ENCODE measurements at regions not wholly inside any gene's neighbourhood (a gene's known extent, or its start where the extent isn't known, plus 50 kb on each side); places are given as distances from the start of the nearest gene placed in this dataset.

DNA sequence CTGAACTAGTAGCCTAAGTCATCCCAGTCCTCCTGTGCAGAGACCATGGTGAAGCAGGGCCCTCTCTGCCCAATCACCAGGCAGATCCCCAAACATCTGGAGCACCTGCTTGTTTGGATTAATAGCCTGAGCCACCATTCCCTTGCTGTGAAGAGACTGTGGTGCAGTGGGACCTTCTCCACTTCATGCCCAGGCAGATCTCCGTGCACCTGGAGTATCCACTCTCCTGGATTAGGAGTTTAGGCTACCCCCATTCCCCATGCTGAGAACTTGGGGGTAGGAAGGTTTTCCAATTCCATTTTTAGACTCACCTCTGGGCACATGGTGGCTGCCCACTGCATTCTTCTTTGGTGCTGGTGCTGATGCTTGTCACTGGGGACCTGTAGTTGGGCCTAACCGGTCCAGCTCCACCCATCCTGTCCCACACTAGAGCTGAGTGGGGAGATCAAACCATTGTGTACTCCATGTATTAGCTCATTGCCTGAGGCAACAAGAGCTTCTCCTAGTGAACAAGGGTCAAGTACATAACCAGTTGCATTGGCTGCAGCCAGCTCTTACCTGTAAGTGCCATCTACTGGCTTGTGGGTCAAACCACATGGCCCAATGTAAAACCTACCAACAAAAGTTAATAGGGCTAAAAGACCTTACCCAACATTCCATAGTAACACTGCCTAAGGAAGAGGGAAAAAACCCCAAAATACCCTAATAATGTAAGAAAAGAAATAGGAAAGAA lies 382.5 kb upstream of the CBLB start:
- H2AFZ ChIP-seq, result no peak overlapping the region

More for the DNA sequence above, 382.5 kb upstream of the CBLB start:
- peaks cover 3% of the 10 kb centered on the region; the same call in 1 of the 2 replicates for H3K4me1 ChIP-seq (ENCODE audit: insufficient read depth)
- no peak for DNase-seq (ENCODE audit: low spot score)
- Mint-ChIP-seq H3K9me3 (peaks cover 15% of the 10 kb centered on the region), H3K4me1 (no peaks in the 10 kb centered on the region; the same call in 2 of the 3 replicates), H3K36me3 (ENCODE audit: low read depth) (peaks cover 10% of the 10 kb centered on the region; the same call in 2 of the 3 replicates), H3K4me3 (no peak overlapping the region), H3K27ac (no peak overlapping the region), H3K27me3 (ENCODE audit: insufficient read depth, low read depth, poor library complexity) (no peaks in the 10 kb centered on the region)
- no peaks in the 10 kb centered on the region for H3K79me2 ChIP-seq (replicated peaks; ENCODE audit: insufficient read depth)
- TF ChIP-seq POLR2AphosphoS5 (IDR thresholded peaks at IDR 0.05; ENCODE audit: low read depth), result no peak
- no peak for TF ChIP-seq STAT1 (IDR thresholded peaks at IDR 0.05; ENCODE audit: unreplicated experiment)
- TF ChIP-seq, protein P1, sequence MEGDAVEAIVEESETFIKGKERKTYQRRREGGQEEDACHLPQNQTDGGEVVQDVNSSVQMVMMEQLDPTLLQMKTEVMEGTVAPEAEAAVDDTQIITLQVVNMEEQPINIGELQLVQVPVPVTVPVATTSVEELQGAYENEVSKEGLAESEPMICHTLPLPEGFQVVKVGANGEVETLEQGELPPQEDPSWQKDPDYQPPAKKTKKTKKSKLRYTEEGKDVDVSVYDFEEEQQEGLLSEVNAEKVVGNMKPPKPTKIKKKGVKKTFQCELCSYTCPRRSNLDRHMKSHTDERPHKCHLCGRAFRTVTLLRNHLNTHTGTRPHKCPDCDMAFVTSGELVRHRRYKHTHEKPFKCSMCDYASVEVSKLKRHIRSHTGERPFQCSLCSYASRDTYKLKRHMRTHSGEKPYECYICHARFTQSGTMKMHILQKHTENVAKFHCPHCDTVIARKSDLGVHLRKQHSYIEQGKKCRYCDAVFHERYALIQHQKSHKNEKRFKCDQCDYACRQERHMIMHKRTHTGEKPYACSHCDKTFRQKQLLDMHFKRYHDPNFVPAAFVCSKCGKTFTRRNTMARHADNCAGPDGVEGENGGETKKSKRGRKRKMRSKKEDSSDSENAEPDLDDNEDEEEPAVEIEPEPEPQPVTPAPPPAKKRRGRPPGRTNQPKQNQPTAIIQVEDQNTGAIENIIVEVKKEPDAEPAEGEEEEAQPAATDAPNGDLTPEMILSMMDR (conservative IDR thresholded peaks at IDR 0.05; ENCODE audit: low read depth in 2 of 2), result 0 out of 4 replicates have a peak, but pooled peaks of 1 of the 2 experiments have one; percentile 2
- TF ChIP-seq, protein P2, sequence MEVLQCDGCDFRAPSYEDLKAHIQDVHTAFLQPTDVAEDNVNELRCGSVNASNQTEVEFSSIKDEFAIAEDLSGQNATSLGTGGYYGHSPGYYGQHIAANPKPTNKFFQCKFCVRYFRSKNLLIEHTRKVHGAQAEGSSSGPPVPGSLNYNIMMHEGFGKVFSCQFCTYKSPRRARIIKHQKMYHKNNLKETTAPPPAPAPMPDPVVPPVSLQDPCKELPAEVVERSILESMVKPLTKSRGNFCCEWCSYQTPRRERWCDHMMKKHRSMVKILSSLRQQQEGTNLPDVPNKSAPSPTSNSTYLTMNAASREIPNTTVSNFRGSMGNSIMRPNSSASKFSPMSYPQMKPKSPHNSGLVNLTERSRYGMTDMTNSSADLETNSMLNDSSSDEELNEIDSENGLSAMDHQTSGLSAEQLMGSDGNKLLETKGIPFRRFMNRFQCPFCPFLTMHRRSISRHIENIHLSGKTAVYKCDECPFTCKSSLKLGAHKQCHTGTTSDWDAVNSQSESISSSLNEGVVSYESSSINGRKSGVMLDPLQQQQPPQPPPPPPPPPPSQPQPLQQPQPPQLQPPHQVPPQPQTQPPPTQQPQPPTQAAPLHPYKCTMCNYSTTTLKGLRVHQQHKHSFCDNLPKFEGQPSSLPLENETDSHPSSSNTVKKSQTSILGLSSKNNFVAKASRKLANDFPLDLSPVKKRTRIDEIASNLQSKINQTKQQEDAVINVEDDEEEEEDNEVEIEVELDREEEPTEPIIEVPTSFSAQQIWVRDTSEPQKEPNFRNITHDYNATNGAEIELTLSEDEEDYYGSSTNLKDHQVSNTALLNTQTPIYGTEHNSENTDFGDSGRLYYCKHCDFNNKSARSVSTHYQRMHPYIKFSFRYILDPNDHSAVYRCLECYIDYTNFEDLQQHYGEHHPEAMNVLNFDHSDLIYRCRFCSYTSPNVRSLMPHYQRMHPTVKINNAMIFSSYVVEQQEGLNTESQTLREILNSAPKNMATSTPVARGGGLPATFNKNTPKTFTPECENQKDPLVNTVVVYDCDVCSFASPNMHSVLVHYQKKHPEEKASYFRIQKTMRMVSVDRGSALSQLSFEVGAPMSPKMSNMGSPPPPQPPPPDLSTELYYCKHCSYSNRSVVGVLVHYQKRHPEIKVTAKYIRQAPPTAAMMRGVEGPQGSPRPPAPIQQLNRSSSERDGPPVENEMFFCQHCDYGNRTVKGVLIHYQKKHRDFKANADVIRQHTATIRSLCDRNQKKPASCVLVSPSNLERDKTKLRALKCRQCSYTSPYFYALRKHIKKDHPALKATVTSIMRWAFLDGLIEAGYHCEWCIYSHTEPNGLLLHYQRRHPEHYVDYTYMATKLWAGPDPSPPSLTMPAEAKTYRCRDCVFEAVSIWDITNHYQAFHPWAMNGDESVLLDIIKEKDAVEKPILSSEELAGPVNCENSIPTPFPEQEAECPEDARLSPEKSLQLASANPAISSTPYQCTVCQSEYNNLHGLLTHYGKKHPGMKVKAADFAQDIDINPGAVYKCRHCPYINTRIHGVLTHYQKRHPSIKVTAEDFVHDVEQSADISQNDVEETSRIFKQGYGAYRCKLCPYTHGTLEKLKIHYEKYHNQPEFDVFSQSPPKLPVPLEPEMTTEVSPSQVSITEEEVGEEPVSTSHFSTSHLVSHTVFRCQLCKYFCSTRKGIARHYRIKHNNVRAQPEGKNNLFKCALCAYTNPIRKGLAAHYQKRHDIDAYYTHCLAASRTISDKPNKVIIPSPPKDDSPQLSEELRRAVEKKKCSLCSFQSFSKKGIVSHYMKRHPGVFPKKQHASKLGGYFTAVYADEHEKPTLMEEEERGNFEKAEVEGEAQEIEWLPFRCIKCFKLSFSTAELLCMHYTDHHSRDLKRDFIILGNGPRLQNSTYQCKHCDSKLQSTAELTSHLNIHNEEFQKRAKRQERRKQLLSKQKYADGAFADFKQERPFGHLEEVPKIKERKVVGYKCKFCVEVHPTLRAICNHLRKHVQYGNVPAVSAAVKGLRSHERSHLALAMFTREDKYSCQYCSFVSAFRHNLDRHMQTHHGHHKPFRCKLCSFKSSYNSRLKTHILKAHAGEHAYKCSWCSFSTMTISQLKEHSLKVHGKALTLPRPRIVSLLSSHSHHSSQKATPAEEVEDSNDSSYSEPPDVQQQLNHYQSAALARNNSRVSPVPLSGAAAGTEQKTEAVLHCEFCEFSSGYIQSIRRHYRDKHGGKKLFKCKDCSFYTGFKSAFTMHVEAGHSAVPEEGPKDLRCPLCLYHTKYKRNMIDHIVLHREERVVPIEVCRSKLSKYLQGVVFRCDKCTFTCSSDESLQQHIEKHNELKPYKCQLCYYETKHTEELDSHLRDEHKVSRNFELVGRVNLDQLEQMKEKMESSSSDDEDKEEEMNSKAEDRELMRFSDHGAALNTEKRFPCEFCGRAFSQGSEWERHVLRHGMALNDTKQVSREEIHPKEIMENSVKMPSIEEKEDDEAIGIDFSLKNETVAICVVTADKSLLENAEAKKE (CRISPR knock-in tag; IDR thresholded peaks at IDR 0.05), result no peak
- no peak for TF ChIP-seq ZNF331 (CRISPR knock-in tag; IDR thresholded peaks at IDR 0.05; ENCODE audit: low read depth)
- H3K4me3 ChIP-seq, result no peak overlapping the region
- H3K36me3 ChIP-seq (ENCODE audit: insufficient read depth), result no peaks in the 10 kb centered on the region; the same call in 1 of the 2 replicates
- no peak overlapping the region for H3K27ac ChIP-seq (ENCODE audit: low read depth)
- H3K4me2 ChIP-seq, result no peak overlapping the region
- H3F3A ChIP-seq (replicated peaks; ENCODE audit: low read depth), result no peaks in the 10 kb centered on the region
- no peak for ATAC-seq
- H3K9me2 ChIP-seq (ENCODE audit: insufficient read depth), result 0 out of 2 replicates have a peak, but pooled peaks cover 4% of the 10 kb centered on the region
- no peaks in the 10 kb centered on the region for H3K27me3 ChIP-seq (ENCODE audit: insufficient read depth)
- H4K20me1 ChIP-seq (replicated peaks; ENCODE audit: insufficient read depth), result no peaks in the 10 kb centered on the region

Data from GM23338 (cell line).